GM23248 (cell line): ENCODE measurements at regions not wholly inside any gene's neighbourhood (a gene's known extent, or its start where the extent isn't known, plus 50 kb on each side); places are given as distances from the start of the nearest gene placed in this dataset.

ENCODE experiments used
- EZH2 ChIP-seq: fragments of 200-600 bp; sonication (generic); IDR thresholded peaks from 2 replicates; pipeline ENCODE4 v1.6.1; 2018; ENCODE audit warnings: antibody characterized with exemption, mild to moderate bottlenecking; ENCODE audit not compliant: insufficient read depth, poor library complexity, severe bottlenecking
- EZH2phosphoT487 ChIP-seq: fragments of 200-600 bp; sonication (generic); IDR thresholded peaks from 2 replicates; pipeline ENCODE4 v1.6.1; 2018; ENCODE audit warnings: antibody characterized with exemption, moderate library complexity, mild to moderate bottlenecking, low read depth; ENCODE audit not compliant: insufficient read depth

DNA sequence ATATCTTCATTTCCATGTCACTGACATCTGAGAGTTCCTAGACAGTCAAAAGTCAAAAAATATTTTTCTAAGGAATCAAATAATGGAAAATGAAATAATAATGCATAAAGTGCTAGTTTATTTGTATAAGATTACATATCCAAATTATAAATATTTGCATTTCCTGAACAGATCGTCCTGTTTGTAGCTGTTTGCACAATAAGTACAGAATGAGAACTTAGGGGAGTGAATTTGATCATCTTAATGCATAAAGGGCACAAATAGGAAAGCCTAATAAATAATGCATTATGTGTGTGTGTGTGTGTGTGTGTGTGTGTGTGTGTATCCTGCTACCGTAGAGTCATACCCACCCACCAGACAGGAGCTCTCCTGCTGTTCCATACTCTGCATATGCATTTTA lies 521.0 kb upstream of the EPHA7 start:
- TF ChIP-seq EZH2phosphoT487: no peak
- no peak for TF ChIP-seq EZH2
